ENCODE measurements at regions not wholly inside any gene's neighbourhood (a gene's known extent, or its start where the extent isn't known, plus 50 kb on each side); places are given as distances from the start of the nearest gene placed in this dataset.

- TF ChIP-seq CTCF (IDR thresholded peaks at IDR 0.05; ENCODE audit: borderline replicate concordance, extremely low read depth, low read length, poor library complexity, severe bottlenecking): no peak
- no peak for TF ChIP-seq EZH2 (IDR thresholded peaks at IDR 0.05; ENCODE audit: borderline replicate concordance, low read depth, low read length, severe bottlenecking)
Measured at GRCh38 chr9:7944572-7944971, 145.0 kb upstream of the DMAC1 start.
